ENCODE measurements at regions not wholly inside any gene's neighbourhood (a gene's known extent, or its start where the extent isn't known, plus 50 kb on each side); places are given as distances from the start of the nearest gene placed in this dataset.
"Not testable (repeated sequence)": the region's sequence is repeated elsewhere in the genome, so short reads cannot be mapped to it uniquely, and the experiment has no call there.

DNA sequence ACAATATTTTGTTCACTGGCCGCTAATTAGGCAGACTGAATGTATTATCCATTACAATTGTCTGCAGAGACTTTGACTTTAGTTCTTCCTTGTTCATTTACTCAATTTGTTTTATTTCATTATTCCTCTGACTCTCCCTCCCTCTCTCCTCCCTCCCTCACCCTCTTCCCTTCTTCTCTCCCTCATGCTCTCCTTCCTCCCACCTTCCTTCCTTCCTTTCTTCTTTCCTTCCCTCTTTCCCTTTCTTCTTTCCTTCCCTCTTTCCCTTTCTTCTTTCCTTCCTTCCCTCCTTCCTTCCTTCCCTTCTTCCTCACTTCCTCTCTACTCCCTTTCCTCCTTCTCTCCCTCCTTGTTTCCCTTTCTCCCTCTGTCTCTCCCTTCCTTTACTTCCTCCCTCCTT, 1591.0 kb upstream of the SLC10A2 start:
- no peak for DNase-seq (ENCODE audit: low read depth)

DNA sequence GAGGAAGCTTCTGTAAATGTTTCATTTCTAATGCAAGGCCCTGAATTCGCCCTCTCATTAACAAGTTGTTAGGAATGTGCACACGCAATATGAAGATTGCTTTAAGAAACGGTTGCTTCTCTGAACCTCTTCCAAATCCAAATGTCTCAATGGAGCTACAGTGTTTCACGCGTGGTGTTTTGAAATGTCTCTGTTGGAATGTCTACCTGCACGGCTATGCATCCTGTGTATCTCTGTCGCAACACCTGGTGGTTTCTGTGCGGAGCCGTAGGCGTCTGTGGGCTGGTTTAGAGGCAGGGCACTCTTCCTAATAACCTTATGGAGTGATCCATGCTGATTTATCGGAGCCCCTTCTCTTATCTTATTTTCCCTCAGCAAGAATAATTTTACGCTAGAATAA, 1584.2 kb upstream of the SLC10A2 start:
- no peak for DNase-seq (ENCODE audit: low read depth)

- no peak for DNase-seq (ENCODE audit: low read depth)
Measured at GRCh38 chr13:104648291-104648690, 1582.1 kb upstream of the SLC10A2 start.

- no peak for DNase-seq (ENCODE audit: low read depth)
Measured at GRCh38 chr13:104645786-104646185, 1579.6 kb upstream of the SLC10A2 start.

GRCh38 chr13:104641309-104641708, 1575.1 kb upstream of the SLC10A2 start:
- DNase-seq (ENCODE audit: low read depth): peak; percentile 6

GRCh38 chr13:104635879-104636278, 1569.7 kb upstream of the SLC10A2 start:
- DNase-seq (ENCODE audit: low read depth): no peak

DNA sequence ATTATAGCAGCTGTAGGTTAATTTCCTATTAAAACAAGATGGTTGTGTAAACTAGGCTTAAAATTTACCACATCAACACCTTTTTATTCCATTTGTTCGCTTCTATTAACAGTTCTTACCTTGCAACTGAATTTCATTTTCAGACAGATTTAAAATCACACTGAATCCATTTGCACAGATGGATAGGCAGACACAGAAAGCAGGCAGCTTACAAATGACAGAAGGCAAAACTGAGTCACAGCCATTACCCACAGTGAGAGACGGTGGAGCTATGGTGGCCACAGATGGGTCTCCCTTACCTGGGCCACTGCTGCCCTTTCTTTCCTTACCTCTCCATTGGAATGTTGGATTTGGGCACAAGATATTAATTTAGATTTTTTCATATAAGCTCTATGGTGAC, 1567.8 kb upstream of the SLC10A2 start:
- no peak for DNase-seq (ENCODE audit: low read depth)

DNA sequence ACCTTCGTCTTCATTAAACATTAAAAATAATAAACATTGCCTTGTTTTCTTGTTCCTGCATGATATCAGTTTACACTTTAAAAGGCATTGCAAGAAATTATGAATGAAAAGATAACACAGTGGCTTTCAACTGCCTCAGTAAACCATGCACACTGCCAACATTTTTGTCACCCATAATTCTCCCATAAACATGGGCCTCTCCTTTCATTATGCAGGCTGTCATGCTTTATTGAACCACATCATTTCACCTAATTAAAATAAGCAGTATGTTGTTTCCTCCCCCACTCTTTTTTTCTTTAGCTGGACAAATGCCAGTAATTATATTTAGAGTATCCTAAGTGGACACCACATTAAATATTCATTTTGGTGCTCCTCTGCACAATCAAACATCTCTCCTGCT, 1566.5 kb upstream of the SLC10A2 start:
- no peak for DNase-seq (ENCODE audit: low read depth)

DNA sequence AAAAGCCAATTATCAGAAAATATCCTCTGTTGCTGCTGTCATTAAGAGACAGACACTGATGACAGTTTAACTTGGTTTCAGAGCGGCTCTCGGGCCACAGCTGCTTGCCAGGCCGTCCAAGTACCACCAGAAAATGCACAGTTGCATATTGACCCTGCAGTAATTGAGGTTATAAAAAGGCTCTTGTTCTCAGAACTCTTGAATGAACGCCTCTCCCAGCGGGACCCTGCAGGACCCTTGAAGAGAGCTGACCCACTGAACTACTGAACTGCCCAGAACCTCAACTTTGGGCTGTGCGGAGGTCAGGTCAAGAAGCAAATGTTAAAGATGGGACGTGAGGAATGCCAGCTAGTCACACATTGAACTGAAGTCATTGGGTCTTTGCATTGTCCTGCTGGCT, 1559.0 kb upstream of the SLC10A2 start:
- DNase-seq (ENCODE audit: low read depth): no peak

DNA sequence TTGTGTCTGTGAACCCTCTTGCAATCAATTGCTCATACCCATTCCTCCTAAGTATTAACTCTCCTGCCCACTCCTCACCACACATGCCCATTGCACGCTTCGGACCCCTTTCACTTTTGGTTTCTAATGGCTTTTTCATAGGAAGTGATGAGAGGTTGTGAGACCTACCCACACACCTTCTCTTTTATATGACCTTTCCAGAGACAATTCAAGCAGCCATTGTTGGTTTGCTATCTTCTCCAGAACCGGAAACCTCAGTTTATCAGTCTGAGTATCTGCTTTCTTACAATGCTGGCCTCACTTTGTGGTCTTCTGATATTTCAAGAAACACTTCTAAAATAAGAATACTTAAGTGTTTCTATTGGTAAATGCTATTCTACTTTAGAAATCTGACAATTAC, 1550.8 kb upstream of the SLC10A2 start:
- DNase-seq (ENCODE audit: low read depth): no peak

GRCh38 chr13:104614361-104615145, 1548.3 kb upstream of the SLC10A2 start:
- DNase-seq (ENCODE audit: low read depth): no peak

- DNase-seq (ENCODE audit: low read depth): no peak
Measured at GRCh38 chr13:104608331-104608730, 1542.1 kb upstream of the SLC10A2 start.

GRCh38 chr13:104605435-104605834, 1539.2 kb upstream of the SLC10A2 start:
- not testable (repeated sequence) for DNase-seq (ENCODE audit: low read depth)

DNA sequence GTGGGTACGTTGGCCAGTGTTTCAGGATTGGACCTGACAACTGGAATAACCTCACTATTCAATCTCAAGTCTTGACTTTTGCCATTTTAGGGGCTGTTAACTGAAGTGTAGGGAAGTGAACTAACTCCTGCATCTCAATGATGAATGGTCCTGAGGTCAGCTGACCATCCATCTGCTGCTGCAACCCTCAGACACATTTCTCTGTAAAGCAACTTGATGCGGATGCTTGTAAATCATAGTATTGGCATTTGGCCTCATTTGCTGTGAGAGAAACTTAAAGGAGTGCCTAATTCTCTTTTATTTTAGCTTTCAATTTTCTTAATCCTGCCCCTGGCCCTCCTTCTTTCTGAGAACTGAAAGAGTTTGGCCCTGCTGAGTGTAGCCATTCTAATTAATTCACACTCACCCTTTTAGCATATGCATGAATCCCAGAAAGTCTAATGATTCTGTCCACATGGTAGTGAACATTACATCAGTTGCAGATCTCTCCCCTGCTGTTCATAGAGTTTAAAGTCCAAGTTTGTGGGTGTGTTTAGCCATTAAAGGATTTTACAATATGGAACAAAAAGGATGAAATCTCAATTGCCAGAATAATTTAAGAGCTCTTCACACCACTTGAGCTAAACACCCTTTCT, 1531.4 kb upstream of the SLC10A2 start:
- no peak for DNase-seq (ENCODE audit: low read depth)

GRCh38 chr13:104595511-104595910, 1529.3 kb upstream of the SLC10A2 start:
- no peak for DNase-seq (ENCODE audit: low read depth)

- DNase-seq (ENCODE audit: low read depth): no peak
Measured at GRCh38 chr13:104594806-104595205, 1528.6 kb upstream of the SLC10A2 start.

DNA sequence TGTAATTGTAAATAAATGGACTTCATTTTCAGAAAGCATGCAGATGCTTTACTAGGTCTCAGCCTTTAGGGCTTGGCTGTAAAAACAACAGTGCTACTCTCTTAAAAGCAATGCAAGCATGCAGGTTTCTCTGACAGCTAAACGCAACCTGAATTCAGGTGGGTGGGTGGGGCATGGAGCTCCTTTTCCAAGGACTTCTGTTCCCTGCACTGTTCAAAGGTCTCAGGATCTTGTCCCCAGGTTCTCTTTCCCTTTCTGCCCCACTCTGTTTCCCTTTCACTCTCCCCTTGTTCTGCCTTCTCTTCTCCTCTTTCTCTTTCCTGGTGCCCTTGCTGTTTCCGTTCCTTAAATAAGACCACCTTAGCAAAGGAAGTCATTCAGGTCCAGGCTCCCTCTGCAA, 1527.5 kb upstream of the SLC10A2 start:
- DNase-seq (ENCODE audit: low read depth): no peak

- DNase-seq (ENCODE audit: low read depth): no peak
Measured at GRCh38 chr13:104593251-104593576, 1527.0 kb upstream of the SLC10A2 start.

DNA sequence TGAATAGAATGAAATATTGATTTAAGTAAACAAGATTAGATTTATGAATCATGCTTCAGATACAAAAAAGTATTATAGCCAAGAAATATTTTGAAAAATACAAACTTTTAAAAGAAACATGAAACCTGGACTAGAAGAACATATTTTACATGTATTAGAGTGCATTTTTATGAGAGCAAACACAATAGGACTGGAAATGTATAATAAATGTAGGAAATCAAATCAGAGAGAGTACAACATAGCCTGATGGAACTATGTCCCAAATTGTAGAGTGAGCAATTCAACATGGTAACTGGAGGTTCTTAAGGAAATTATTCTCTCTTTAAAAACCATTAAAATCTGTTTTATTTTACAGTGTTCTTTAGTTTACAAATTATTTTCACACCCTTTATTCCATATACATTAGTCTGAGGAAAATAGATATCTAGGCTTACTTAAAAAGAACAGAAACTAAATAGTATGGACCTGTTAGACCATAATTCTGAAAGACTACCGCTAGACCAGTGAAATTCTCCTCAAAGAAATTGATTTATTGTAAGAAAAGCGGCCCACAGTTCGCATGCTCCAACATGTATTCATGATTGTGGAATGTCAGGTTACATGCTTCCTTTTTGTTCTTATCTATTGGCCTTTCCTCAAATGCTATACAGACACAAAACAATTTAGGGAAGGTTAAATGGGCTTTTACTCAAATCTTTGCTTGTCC, 1526.5 kb upstream of the SLC10A2 start:
- no peak for DNase-seq (ENCODE audit: low read depth)

- DNase-seq (ENCODE audit: low read depth): no peak
Measured at GRCh38 chr13:104592127-104592526, 1525.9 kb upstream of the SLC10A2 start.

GRCh38 chr13:104586051-104586746, 1520.0 kb upstream of the SLC10A2 start:
- no peak for DNase-seq (ENCODE audit: low read depth)

GRCh38 chr13:104584481-104584880, 1518.3 kb upstream of the SLC10A2 start:
- no peak for DNase-seq (ENCODE audit: low read depth)

Measured in forelimb muscle (tissue), 1 donor.